ENCODE measurements at regions not wholly inside any gene's neighbourhood (a gene's known extent, or its start where the extent isn't known, plus 50 kb on each side); places are given as distances from the start of the nearest gene placed in this dataset.

GRCh38 chr2:184523732-184524131 lies 74.6 kb upstream of the ZNF804A start:
- H3K4me1 Mint-ChIP-seq (ENCODE audit: insufficient read depth, unreplicated experiment): no peaks in the 10 kb centered on the region

GRCh38 chr2:184524551-184525382 lies 73.6 kb upstream of the ZNF804A start:
- no TSS peak for BruUV-seq (replicated peaks)
- no peak for DNase-seq (ENCODE audit: unreplicated experiment)
- Mint-ChIP-seq H3K27ac (ENCODE audit: low read depth, unreplicated experiment) (no peak overlapping the region), H3K36me3 (ENCODE audit: insufficient read depth, unreplicated experiment) (no peaks in the 10 kb centered on the region), H3K4me3 (ENCODE audit: unreplicated experiment) (no peak overlapping the region), H3K4me1 (ENCODE audit: insufficient read depth, unreplicated experiment) (no peaks in the 10 kb centered on the region), H3K9me3 (ENCODE audit: unreplicated experiment) (no peaks in the 10 kb centered on the region), H3K27me3 (ENCODE audit: insufficient read depth, unreplicated experiment) (no peaks in the 10 kb centered on the region)
- no peak for TF ChIP-seq CTCF (IDR thresholded peaks at IDR 0.05; ENCODE audit: unreplicated experiment)
- ChIA-PET CTCF (no interaction called here), POLR2A (no interaction called here)
- intact Hi-C loops (cut with micrococcal nuclease): no loop called here

More at GRCh38 chr2:184523732-184524131, 74.6 kb upstream of the ZNF804A start:
- Mint-ChIP-seq H3K9me3 (ENCODE audit: unreplicated experiment) (no peaks in the 10 kb centered on the region), H3K27me3 (ENCODE audit: insufficient read depth, unreplicated experiment) (no peaks in the 10 kb centered on the region), H3K36me3 (ENCODE audit: insufficient read depth, unreplicated experiment) (no peaks in the 10 kb centered on the region), H3K4me3 (ENCODE audit: unreplicated experiment) (no peak overlapping the region), H3K27ac (ENCODE audit: low read depth, unreplicated experiment) (no peak overlapping the region)
- ChIA-PET POLR2A (no interaction called here), CTCF (no interaction called here)
- TF ChIP-seq CTCF (IDR thresholded peaks at IDR 0.05; ENCODE audit: unreplicated experiment): no peak
- intact Hi-C loops (cut with micrococcal nuclease): no loop called here
- DNase-seq (ENCODE audit: unreplicated experiment): no peak
- BruUV-seq (replicated peaks): no TSS peak

- no TSS peak for BruUV-seq (replicated peaks)
- ChIA-PET POLR2A (no interaction called here), CTCF (no interaction called here)
- no peak for DNase-seq (ENCODE audit: unreplicated experiment)
- Mint-ChIP-seq H3K9me3 (ENCODE audit: unreplicated experiment) (no peaks in the 10 kb centered on the region), H3K36me3 (ENCODE audit: insufficient read depth, unreplicated experiment) (no peaks in the 10 kb centered on the region), H3K4me3 (ENCODE audit: unreplicated experiment) (no peak overlapping the region), H3K27ac (ENCODE audit: low read depth, unreplicated experiment) (no peak overlapping the region), H3K4me1 (ENCODE audit: insufficient read depth, unreplicated experiment) (no peaks in the 10 kb centered on the region), H3K27me3 (ENCODE audit: insufficient read depth, unreplicated experiment) (no peaks in the 10 kb centered on the region)
- intact Hi-C loops (cut with micrococcal nuclease): no loop called here
- no peak for TF ChIP-seq CTCF (IDR thresholded peaks at IDR 0.05; ENCODE audit: unreplicated experiment)
Measured at GRCh38 chr2:184527058-184527457, 71.3 kb upstream of the ZNF804A start.

GRCh38 chr2:184528119-184528518 lies 70.2 kb upstream of the ZNF804A start:
- no peak overlapping the region for H3K27ac Mint-ChIP-seq (ENCODE audit: low read depth, unreplicated experiment)
- no peaks in the 10 kb centered on the region for H3K36me3 Mint-ChIP-seq (ENCODE audit: insufficient read depth, unreplicated experiment)

More at GRCh38 chr2:184528119-184528518, 70.2 kb upstream of the ZNF804A start:
- Mint-ChIP-seq H3K4me3 (ENCODE audit: unreplicated experiment) (no peak overlapping the region), H3K4me1 (ENCODE audit: insufficient read depth, unreplicated experiment) (no peaks in the 10 kb centered on the region), H3K9me3 (ENCODE audit: unreplicated experiment) (no peaks in the 10 kb centered on the region), H3K27me3 (ENCODE audit: insufficient read depth, unreplicated experiment) (no peaks in the 10 kb centered on the region)
- DNase-seq (ENCODE audit: unreplicated experiment): no peak
- ChIA-PET POLR2A (no interaction called here), CTCF (no interaction called here)
- BruUV-seq (replicated peaks): no TSS peak
- TF ChIP-seq CTCF (IDR thresholded peaks at IDR 0.05; ENCODE audit: unreplicated experiment): no peak
- intact Hi-C loops (cut with micrococcal nuclease): no loop called here

Data from MCF 10A (cell line).